NK-92 (cell line): ENCODE measurements at regions not wholly inside any gene's neighbourhood (a gene's known extent, or its start where the extent isn't known, plus 50 kb on each side); places are given as distances from the start of the nearest gene placed in this dataset.
A peak's percentile ranks its signal among the peaks of the same experiment; 100 is the strongest.
"Not testable (repeated sequence)": the region's sequence is repeated elsewhere in the genome, so short reads cannot be mapped to it uniquely, and the experiment has no call there.

ENCODE experiments used
- DNase-seq: peaks from one replicate; lab custom pipeline; 2025; ENCODE audit not compliant: unreplicated experiment; lab: John Stamatoyannopoulos, UW

DNA sequence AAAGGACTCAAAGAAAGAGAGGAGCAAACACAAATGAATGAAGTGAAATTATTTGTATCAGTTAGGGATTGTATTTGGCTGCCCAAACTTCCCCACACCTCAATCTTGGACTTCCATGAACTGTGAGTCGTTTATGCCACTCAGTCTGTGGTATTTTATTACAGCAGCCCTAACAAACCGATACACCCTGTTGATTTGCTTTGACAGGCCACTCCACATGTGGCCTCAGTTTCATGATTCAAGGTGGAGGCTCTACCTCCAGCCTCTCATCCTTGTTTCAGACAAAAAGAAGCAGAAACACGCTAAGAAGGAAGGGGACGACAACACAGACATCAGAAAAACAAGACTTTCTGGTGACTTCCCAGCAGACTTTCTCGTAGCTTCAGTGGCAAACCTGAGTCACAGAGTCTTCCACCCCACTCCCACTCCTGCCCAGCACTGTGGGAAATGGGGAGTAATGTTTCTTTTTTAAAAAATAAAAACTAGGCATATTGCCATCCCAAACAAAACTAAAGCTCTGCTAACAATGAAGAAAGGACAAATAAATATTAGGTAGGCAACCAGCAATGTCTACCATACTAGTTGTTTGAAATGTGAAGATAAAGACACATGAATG is 52.2 kb upstream of the ABCA1 start:
- no peak for DNase-seq

DNA sequence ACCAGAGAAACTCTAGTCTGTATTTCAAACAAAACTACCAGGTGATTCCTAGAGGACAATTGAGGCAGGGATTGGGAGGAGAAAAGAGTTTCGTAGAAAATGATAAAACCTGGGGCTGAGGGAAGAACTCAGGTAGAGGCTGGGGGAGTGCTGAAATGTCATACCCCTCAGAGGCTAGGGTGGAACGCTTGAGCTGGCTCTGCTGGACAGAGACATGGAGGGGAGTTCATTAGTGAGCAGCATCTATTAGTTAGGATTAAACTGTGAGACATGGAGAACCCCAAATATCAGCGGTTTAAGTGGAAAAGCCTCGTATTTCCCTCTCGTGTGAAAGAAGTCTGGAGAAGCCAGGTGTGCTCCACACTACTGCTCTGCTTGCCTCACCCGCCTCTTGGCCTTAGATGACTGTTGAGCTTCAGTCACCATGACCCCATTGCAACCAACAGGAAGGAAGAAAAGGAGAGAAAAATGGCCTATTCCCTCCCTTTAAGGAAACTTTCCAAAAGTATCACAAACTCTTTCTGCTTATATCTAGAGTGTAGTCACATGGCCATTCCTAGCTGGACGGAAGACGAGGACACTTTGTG is 53.7 kb upstream of the ABCA1 start:
- no peak for DNase-seq

DNA sequence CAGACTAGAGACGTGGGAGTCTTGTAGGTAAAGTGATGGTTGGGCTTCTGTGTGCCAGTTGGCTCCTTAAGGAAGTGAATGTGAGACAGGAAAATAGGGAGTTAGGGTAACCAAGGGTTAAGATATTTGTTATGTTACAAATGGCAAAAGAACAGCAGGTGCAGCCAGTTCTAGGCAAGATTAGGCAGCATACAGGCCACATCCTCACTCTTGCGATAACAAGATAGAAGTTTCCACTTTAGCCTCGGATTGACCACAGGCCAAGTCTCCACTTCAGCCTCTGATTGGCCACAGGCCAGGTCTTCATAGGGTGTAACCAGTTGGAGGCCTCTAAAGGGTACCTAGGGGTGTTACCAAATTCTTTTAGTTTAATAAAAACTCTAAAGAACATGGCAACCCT is 54.6 kb upstream of the ABCA1 start:
- no peak for DNase-seq

DNA sequence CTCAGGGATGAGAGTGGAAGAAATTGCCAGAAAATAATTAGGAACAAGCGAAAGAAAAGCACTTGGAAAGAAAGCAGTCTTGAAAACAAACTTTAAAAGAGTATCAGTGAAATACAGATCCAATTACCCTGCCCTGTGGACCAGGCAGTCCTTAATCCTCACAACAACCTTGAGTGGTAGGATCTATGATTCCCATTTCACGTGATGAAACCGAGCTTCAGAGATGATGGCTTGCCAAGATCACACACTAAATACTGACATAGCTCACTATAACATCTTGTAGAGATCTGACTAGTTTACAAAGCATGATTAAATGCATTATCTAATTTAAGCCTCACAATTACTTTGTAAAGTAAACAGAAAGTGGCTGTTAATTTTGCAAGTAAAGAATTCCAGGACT is 55.5 kb upstream of the ABCA1 start:
- no peak for DNase-seq

DNA sequence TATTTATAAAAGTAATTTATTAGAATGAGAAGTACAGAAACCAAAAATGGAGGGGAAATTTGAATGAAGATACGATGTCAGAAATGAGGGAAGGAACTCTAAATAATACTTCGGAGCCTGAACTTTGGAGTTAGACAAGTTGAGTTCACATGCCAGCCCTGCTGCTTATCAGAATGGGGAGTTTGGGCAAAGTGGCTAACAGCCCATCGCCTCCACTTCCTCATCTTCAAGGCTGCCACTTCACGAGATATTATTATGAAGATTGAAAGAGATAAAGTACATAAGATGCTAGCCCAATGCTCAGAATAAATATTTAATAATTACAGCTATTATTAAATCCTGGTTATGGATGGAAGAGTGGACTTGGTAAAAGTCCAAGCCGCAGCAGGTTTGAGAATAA is 56.2 kb upstream of the ABCA1 start:
- DNase-seq, result no peak

DNA sequence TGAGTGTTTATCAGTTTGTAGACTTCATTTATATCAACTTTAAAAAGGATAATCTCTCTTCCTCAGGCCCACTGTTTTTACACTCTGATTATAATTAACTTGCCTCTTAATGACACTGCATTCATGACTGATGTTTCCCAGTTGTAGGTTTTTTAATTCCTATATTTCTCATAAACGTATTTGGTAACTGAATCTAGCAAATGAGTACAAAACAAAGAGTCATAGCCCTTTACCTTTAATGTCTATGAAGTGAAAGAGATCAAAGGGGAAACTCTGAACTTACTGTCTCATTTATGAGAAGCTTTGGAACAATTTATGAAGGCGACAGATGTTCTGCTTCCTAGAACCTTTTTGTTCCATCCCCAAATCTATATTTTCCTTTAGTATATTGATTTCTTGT is 56.6 kb upstream of the ABCA1 start:
- no peak for DNase-seq

DNA sequence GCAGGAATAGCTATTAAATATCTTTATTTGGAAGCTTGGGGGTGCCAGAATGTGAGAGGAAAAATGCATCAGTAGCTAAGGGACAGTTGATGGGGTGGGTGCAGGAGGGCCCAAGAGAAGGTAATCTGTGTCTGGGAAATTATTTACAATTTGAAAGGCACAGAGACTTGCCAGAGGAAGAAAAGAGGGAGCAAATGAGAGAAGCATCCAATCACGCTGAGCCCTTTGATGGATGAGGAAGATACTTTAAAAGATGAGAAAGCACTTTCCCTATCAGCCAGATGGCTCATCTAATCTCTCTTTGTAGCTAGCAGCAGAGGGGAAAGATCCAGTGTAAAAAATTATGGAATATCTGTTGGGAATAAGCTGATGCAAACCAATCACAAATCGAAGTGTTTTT is 57.0 kb upstream of the ABCA1 start:
- DNase-seq, result no peak

DNA sequence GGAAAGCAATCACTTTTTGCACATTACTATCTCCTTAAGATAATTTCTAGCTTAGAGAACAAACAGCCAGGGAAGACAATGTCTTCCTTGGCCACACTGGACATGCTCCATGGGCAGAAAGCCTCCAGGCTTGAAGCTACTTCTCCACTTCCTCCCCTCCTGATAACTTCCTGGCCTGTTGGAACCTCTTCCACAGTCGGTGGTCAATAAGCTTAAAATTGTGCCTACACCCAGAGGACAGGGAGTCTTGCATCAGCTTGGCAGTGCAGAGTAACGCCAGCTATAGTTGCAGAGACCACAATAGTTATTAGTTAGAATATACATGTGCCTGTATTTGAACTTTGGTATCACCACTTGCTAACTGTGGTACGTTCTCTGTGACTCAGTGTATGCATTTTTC is 58.1 kb upstream of the ABCA1 start:
- no peak for DNase-seq

DNA sequence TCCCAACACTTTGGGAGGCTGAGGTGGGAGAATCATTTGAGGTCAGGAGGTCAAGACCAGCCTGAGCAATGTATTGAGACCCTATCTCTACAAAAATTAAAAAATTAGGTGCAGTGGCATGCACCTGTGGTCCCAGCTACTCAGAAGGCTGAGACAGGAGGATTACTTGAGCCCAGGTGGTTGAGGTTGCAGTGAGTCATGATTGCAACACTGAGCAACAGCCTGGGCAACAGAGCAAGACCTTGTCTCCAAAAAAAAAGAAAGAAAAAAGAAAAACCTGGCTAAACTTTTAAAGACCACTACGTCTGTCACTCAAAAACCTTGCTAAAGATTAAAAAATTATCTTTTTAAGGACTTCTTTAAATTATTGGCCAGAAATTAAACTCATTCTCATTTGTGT is 59.8 kb upstream of the ABCA1 start:
- DNase-seq, result no peak

DNA sequence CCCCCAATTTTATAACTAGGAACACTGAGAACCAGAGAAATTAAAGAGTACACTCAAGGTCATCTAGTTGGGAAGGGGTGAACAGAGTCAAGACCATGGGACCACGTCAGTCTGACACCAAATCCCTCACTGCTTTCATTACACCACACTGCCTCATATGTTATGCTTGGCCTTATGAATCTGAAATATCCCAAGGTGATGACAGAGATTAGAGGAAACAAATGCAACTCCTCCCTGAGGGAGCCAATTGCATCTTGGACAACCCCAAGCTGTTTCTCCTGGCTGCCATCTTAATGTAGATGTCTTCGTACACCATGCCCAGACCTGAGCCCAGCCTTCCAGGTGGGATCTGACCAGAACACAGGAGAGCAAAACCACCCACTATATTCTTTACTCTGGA is 60.6 kb upstream of the ABCA1 start:
- no peak for DNase-seq

DNA sequence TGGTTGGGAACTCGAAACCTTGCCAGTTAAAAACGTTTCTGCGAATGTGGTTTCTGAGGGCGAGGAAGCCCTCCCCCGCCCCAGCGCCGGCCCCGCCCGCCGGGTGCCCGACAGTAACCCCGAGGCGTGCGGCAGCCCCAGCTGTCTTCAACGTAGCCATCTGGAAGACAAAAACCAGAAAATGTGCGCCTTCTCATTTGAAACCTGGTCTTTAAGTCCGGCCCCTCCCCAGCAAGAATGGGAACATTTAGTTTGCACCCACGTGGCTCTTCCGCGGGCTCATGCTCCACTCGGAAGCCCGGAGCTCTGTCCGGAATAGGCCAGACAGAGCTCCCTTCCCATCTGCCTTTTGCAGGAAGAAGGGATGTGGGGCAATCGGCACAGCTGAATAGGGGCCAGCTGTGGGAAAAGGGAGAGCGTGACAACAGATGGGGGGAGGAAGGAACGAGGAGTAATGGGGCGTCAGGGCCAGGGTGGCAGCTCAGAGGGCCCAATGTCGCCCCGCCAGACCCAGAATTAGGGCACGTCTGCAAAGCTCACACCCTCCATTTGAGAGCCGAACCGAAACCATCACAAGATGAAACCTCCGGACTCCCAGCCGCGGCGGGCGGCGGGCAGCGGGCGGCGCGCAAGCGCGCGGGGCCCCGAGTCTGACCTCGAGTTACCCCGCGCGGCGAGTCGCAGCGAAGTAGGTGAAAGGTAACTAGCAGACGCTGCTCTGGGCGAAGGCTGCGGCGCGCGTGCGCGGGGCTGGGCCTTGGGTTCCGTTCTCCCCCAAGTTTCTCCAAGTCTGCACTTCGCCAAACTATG is 63.4 kb upstream of the ABCA1 start:
- DNase-seq, result peak; percentile 14

DNA sequence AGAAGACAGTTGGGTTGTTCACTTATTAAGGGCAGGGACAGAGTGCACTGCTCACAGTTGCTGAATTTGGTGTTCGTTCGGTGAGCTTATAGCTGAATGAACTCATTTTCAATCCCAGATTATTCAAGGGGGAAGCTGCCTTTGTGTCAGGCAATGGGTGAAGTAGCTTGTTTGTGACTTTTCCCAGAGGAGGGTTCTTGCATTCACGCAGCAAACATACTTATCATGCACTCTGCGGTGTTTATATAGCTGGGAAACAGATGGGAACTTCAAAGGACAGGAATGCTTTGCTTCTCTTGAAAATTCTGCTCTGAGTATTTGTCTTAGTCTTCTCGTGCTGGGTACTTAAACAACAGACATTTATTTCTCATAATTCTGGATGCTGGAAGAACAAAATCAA is 64.7 kb upstream of the ABCA1 start:
- no peak for DNase-seq

DNA sequence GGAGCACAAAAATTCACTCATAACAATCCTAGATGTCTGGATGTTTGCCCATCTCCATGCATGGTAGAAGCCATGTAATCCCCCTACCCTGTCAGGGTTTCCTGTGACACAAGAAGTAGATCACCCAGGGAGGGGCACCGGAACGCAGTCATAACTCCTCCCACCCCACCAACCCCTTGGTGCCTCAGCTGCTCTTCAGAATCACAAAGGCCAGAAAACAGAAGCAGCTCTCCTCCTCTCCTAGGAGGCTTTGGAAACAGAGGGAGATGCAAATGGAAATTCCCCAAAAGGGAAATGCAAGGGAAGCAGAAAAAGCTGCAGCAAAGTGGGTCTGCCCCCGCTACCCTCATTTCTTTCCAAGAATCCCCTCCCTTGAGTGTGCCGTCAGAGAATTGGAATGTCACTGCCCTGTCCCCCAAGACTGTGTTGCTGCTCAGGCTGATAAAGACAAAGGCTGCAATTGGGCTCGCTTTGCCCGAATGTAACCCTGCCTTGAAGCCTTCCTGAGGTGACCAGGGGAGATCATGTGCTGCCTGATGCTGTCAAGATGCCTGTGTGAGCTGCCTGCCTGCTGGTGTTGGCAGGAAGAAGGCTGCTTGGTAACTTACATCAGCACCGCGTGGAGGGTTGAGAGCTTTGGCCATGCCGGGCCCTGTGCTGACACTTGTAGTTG is 65.5 kb upstream of the ABCA1 start:
- DNase-seq, result no peak

DNA sequence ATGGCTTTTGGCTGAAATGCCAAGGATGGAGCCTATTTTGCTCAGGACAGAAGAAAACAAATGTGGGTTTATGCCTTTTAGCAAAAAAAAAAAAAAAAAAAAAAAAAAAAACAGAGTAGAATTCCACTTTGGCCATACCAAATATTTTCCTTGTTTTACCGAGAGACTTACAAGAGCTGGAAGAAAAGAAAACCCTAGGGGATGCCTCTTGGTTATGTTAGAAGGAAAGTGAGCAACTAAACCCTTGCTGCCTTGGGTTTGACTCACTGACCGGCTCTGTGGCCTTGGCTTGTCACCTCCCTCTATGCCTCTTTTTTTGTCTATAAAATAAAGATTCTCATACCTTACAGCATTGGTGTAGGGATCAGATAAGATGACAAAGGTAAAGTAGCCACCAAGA is 69.6 kb upstream of the ABCA1 start:
- DNase-seq, result no peak

DNA sequence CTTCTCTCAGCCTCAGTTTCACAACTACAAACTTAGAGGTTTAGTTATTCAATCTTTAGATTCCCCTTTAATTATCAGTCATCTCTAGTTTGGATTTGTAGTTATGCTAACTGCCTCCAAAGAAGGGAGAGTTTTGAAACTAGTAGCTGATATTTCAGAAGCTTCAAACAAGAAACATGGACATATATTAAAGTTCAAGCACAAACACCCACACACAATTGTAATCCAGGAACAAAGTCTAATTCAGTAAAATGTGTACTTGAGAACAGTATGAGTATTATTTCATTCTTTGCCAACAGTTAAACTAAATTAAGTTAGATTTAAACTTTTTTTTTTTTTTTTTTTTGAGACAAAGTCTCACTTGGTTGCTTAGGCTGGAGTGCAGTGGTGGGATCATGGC is 71.2 kb upstream of the ABCA1 start:
- no peak for DNase-seq

DNA sequence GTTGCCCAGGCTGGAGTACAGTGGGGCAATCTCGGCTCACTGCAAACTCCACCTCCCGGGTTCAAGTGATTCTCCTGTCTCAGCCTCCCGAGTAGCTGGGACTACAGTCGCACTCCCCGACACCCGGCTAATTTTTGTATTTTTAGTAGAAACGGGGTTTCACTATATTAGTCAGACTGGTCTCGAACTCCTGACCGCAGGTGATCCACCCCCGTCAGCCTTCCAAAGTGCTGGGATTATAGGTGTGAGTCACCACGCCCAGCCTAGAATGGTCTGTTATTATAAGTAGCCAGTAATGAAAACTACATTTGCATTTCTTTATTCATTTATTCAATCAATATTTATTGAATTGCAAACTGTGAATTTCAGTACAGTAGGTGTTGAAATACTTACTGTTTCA is 72.6 kb upstream of the ABCA1 start:
- DNase-seq, result not testable (repeated sequence)

DNA sequence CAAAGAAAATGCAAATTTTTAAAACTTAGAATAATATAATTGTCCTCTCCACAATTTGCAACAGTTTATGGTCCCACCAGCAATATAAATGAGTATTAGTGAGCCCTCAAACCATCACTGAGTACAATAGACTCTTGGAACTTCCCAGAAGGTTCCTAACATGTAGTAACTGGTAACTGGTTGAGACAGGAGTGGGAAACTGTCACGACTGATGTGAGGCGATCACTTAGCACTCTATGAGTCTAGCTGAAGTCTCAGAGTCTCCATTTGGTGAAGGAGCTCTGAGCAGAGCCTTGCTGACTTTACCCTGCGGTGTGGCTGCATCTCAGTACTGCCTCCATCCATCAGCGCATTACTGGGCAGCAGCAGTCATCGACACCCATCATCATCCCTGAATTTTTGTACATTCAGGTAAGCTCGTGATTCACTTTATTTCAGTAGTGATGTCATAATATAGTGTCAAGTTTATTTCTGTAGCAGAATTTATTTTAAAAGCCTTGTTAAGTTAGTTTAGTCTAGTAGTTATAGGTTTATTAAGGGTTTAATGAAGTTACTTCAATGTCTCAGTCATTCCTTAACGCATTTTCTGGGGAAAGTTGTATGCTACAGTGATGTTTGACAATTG is 76.6 kb upstream of the ABCA1 start:
- DNase-seq, result no peak

DNA sequence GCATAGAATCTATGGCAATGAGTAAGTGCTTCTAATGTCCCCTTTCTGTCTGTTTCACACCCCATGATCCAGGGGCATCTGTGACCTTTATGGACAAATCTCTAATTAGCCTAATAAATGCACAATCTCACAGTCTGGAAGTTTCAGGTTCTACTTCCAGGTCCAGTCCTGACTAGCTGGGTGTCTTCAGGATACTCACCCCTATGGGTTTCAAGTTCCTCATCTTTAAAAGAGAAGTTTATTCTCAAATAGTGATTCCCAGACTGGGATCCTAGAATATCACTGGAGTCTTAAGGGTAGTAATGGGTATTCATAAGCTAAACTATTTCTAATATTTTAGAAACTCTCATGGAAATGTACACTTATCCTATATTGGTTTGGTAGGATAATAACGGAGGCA is 77.2 kb upstream of the ABCA1 start:
- DNase-seq, result no peak

DNA sequence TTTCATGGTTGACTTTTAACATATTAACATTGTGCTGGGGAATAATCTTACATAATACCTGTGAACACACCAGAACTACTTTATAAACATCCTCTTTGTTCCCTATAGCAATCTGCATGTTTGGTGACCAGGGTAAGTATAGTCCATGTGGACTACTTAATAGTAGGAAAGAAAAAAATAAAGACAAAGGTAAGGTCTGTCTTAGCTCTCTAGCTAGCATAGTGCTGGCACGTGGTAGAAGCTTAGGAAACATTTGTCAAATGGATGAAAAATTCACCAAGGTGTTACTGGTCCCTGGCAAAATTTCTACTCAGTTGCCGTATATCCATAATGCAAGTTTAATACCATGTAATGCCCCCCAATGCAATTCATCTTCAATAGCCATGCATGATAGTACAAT is 78.6 kb upstream of the ABCA1 start:
- DNase-seq, result no peak

DNA sequence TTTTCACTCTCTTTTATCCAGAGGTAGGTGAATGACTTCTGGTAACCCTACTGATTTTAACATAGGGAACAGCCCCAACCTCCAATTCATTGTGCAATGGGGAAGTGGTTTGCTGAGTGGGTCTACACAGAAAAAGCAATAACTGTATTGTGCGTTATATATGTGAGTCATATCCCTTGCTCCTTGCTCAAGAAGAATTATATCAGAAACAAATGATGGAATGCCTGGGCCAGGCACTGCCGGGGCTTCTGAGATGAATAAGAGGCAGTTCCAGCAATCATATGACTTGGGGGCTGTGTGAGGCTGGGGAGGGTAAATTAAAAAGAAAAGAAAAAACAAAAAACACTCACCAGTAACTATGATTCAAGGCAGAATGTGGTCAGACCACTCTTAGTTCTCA is 79.2 kb upstream of the ABCA1 start:
- DNase-seq, result no peak

DNA sequence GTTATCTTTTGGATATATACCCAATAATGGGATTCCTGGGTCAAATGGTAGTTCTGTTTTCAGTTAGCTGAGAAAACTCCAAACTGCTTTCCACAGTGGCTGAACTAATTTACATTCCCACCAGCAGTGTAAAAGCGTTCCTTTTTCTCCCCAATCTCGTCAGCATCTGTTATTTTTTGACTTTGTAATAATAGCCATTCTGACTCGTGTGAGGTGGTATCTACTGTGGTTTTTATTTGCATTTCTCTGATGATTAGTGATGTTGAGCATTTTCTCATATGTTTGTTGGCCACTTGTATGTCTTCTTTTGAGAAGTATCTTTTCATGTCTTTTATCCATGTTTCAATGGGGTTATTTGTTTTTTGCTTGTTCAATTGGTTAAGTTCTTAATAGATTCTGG is 82.1 kb upstream of the ABCA1 start:
- DNase-seq, result not testable (repeated sequence)

DNA sequence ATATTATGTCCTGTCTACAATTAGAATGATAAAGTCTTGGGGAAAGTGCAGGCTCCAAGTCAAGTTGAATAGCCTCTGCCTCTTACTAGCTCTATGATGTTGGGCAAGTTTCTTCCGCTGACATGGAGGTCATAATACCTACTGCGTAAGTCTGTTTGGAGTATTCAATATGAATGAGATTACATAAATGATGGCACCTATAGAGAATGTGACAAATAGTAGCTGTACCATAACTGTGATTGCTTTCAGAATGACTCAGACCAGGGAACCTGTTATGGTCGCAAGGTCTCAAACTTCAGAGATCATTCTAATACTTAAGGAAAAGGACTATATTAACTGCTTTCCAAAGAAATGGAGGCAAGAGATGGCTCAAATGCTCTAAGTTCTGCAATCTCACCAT is 94.0 kb upstream of the ABCA1 start:
- no peak for DNase-seq
